ENCODE measurements at regions not wholly inside any gene's neighbourhood (a gene's known extent, or its start where the extent isn't known, plus 50 kb on each side); places are given as distances from the start of the nearest gene placed in this dataset.

GRCh38 chr6:19028201-19028600, 641.1 kb downstream of the RNF144B start:
- Histone ChIP-seq H3K27me3 (ENCODE audit: insufficient read depth, poor library complexity, severe bottlenecking) (no peaks in the 10 kb centered on the region), H3K36me3 (ENCODE audit: low read depth) (no peaks in the 10 kb centered on the region), H3K9me3 (ENCODE audit: severe bottlenecking) (no peaks in the 10 kb centered on the region), H3K27ac (ENCODE audit: poor library complexity, severe bottlenecking) (no peak overlapping the region), H3K4me1 (ENCODE audit: insufficient read depth, poor library complexity, severe bottlenecking) (no peaks in the 10 kb centered on the region), H3K4me3 (ENCODE audit: severe bottlenecking) (no peak overlapping the region)
- DNase-seq (ENCODE audit: low spot score), result no peak
- no peak for ATAC-seq (ENCODE audit: low read depth)
- no peak for TF ChIP-seq CTCF (IDR thresholded peaks at IDR 0.05; ENCODE audit: poor library complexity, severe bottlenecking)

DNA sequence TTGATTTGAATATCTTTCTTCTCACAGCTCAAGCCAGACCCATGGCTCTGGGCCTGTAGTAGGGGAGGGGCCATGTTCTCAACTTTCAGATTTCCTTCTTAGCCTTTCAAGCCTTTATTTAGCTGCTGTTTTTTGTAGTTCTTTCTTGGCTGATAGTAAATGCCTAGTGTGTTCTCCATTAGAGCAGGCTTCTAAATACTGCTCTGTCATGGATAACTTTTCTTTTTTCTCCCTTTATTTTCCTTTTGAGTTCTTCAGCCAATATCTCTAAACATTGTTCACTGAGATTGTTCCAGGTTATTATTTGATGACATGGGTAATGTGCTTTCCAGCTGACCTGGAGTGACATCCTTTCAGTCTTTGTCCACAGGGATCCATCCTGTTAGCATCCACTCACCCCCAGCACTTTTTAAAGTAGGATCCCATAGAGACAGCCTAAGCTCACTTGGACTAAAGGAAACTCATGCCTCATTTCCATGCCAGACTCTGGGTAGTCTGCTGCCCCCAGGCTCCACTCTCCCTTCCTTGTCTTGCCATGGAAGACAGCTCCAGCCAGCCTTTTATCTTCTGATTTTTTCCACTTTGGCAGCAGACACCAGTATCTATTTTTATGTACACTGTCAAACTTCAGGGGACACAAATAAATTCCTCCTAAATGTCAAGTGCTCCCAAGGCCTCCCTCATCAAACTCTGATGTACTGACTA, 645.6 kb downstream of the RNF144B start:
- no peaks in the 10 kb centered on the region for H3K4me1 ChIP-seq (ENCODE audit: insufficient read depth, poor library complexity, severe bottlenecking)
- ATAC-seq (ENCODE audit: low read depth) (no peak), DNase-seq (ENCODE audit: low spot score) (no peak)
- no peak overlapping the region for H3K4me3 ChIP-seq (ENCODE audit: severe bottlenecking)
- no peaks in the 10 kb centered on the region for H3K36me3 ChIP-seq (ENCODE audit: low read depth)
- TF ChIP-seq CTCF (IDR thresholded peaks at IDR 0.05; ENCODE audit: poor library complexity, severe bottlenecking), result no peak
- no peaks in the 10 kb centered on the region for H3K27me3 ChIP-seq (ENCODE audit: insufficient read depth, poor library complexity, severe bottlenecking)
- no peaks in the 10 kb centered on the region for H3K9me3 ChIP-seq (ENCODE audit: severe bottlenecking)
- no peak overlapping the region for H3K27ac ChIP-seq (ENCODE audit: poor library complexity, severe bottlenecking)

DNA sequence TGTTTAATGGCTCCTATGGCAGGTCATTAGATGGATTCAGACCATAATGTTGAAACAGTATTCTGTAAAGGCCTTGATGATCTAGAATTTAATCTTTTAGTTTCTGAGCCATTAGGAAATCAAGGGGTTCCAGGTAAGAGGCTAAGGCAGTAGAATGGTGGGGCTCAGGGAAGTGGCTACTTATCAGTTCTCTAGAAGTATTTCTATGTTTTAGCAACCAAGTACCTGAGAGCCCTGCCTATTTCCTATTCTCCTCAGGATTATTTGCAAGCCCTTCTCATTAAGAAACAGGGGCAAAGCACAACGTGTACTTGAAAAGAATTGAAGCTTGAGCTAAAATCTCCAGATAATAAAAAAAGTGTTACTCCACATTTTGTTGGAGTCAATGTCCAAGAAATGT, 646.5 kb downstream of the RNF144B start:
- Histone ChIP-seq H3K9me3 (ENCODE audit: severe bottlenecking) (no peaks in the 10 kb centered on the region), H3K4me1 (ENCODE audit: insufficient read depth, poor library complexity, severe bottlenecking) (no peaks in the 10 kb centered on the region), H3K4me3 (ENCODE audit: severe bottlenecking) (no peak overlapping the region), H3K27ac (ENCODE audit: poor library complexity, severe bottlenecking) (no peak overlapping the region), H3K36me3 (ENCODE audit: low read depth) (no peaks in the 10 kb centered on the region), H3K27me3 (ENCODE audit: insufficient read depth, poor library complexity, severe bottlenecking) (no peaks in the 10 kb centered on the region)
- ATAC-seq (ENCODE audit: low read depth) (no peak), DNase-seq (ENCODE audit: low spot score) (no peak)
- no peak for TF ChIP-seq CTCF (IDR thresholded peaks at IDR 0.05; ENCODE audit: poor library complexity, severe bottlenecking)

- H3K9me3 ChIP-seq (ENCODE audit: severe bottlenecking), result no peaks in the 10 kb centered on the region
- H3K27me3 ChIP-seq (ENCODE audit: insufficient read depth, poor library complexity, severe bottlenecking), result no peaks in the 10 kb centered on the region
- no peaks in the 10 kb centered on the region for H3K36me3 ChIP-seq (ENCODE audit: low read depth)
- no peak overlapping the region for H3K27ac ChIP-seq (ENCODE audit: poor library complexity, severe bottlenecking)
- no peak for TF ChIP-seq CTCF (IDR thresholded peaks at IDR 0.05; ENCODE audit: poor library complexity, severe bottlenecking)
- no peak for DNase-seq (ENCODE audit: low spot score)
- no peak overlapping the region for H3K4me3 ChIP-seq (ENCODE audit: severe bottlenecking)
- no peaks in the 10 kb centered on the region for H3K4me1 ChIP-seq (ENCODE audit: insufficient read depth, poor library complexity, severe bottlenecking)
- no peak for ATAC-seq (ENCODE audit: low read depth)
Observed at GRCh38 chr6:19034986-19035385, 647.8 kb downstream of the RNF144B start.

DNA sequence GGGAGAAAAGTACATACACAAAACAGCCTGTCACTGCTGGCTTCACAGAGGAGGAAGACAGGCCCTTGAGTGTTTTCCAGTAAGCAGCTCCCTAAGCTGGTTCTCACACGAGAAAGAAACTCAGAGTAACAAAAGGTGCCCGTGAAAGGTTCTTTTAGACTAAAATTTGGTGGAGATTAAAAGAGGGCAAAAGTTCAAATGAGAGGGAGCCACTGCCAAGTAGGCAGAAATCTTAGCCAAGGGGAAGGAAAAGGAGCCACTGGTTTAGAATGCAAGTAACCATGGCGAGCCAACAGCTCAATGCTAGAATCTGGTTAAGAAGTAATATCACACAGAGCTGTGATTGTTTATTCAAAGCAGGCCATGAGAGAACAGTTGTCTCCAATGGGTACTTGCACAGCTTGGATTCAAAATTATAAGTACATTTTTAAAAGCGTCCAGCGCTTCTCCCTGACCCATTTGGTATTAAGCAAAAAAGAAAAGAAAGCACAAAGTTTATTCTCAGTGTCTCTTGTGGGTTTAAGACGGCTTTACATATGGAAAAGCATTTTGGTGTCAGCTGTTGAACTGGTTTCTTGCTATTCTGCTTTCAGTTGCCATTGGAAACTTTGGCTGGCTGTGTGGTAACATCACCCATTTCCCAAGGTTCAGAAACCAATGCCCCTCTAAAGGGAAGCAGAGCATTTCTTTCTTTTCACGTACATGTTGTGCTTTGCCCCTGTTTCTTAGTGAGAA, 648.5 kb downstream of the RNF144B start:
- Histone ChIP-seq H3K4me3 (ENCODE audit: severe bottlenecking) (no peak overlapping the region), H3K9me3 (ENCODE audit: severe bottlenecking) (no peaks in the 10 kb centered on the region), H3K4me1 (ENCODE audit: insufficient read depth, poor library complexity, severe bottlenecking) (no peaks in the 10 kb centered on the region), H3K27me3 (ENCODE audit: insufficient read depth, poor library complexity, severe bottlenecking) (peaks cover 4% of the 10 kb centered on the region), H3K27ac (ENCODE audit: poor library complexity, severe bottlenecking) (no peak overlapping the region), H3K36me3 (ENCODE audit: low read depth) (no peaks in the 10 kb centered on the region)
- TF ChIP-seq CTCF (IDR thresholded peaks at IDR 0.05; ENCODE audit: poor library complexity, severe bottlenecking), result no peak
- ATAC-seq (ENCODE audit: low read depth) (no peak), DNase-seq (ENCODE audit: low spot score) (no peak)

Measured in RWPE2 (cell line).